ENCODE measurements at regions not wholly inside any gene's neighbourhood (a gene's known extent, or its start where the extent isn't known, plus 50 kb on each side); places are given as distances from the start of the nearest gene placed in this dataset.

DNA sequence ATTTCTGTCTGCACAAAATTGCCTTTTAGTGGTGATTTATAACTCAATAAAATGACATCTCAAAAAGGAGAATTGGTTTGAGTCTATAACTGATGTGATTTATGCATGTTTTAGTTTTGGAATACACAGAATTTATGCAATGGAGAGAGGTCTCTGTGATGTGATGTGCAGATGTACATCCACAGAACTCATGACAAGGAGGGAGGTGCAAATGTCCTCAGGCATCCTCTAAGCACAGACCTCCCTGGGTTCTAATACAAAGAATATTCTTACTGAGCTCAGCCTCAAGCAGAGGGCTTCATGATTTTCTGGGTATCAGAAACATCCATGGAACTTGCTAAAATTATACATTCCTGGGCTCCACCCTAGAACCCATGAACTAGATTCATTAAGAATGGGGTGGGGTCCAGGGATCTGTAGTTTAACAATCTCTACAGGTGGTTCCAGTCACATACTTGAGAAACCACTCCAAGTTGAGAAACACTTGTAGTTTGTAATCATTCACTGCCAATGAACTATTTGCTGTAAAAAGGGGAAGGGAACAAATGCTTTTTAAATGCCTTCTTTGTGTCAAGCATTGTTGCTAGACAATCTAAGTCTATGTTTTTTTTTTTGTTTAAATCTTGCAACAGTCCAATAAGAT is 60.2 kb upstream of the NEDD9 start:
- peak; percentile 61 for DNase-seq (ENCODE audit: low read depth)

DNA sequence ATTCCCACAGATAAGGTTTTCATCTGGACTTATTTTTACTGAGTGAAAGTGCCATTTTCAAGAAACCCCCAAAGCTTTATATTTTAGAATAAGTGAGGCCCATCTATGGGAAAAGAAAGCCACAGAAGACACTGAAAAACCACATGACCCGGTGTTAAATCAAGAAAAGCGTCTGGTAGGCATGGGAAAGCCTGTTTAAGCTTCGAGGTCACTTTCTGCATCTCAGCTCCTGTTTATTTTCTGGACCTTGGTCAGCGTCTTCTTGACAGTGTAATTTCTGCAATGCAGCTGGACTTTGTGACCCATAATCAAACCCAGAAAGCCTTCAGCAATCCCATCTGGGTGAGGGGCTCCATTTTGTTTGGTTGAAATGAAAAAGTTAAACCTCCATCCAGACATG is 59.6 kb upstream of the NEDD9 start:
- H3K4me3 ChIP-seq (ENCODE audit: low read length): no peak overlapping the region
- TF ChIP-seq, protein P1, sequence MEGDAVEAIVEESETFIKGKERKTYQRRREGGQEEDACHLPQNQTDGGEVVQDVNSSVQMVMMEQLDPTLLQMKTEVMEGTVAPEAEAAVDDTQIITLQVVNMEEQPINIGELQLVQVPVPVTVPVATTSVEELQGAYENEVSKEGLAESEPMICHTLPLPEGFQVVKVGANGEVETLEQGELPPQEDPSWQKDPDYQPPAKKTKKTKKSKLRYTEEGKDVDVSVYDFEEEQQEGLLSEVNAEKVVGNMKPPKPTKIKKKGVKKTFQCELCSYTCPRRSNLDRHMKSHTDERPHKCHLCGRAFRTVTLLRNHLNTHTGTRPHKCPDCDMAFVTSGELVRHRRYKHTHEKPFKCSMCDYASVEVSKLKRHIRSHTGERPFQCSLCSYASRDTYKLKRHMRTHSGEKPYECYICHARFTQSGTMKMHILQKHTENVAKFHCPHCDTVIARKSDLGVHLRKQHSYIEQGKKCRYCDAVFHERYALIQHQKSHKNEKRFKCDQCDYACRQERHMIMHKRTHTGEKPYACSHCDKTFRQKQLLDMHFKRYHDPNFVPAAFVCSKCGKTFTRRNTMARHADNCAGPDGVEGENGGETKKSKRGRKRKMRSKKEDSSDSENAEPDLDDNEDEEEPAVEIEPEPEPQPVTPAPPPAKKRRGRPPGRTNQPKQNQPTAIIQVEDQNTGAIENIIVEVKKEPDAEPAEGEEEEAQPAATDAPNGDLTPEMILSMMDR (conservative IDR thresholded peaks at IDR 0.05; ENCODE audit: low read length): no peak
- DNase-seq (ENCODE audit: low read depth): no peak

More for the DNA sequence above, 60.2 kb upstream of the NEDD9 start:
- H3K4me3 ChIP-seq (ENCODE audit: low read length): no peak overlapping the region
- TF ChIP-seq, protein P1 (conservative IDR thresholded peaks at IDR 0.05; ENCODE audit: low read length): no peak

DNA sequence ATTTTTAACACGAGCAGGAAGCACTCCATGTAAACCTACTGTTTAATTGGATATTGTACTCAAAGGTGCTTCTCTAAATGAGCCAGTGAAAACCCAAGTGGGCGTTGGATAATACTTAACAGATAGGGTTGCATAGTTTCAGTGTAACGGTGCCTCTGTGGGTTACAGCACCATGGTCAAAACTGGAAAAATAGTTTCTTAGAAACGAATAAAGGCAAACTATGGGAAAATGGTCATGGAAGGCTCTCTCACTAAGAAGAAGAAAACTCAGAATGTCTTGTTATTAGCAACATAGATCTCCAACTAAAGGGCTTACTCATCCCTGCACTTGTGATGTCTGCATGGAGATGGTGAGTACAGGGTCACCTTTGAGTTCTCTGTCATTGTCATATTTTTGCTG is 59.1 kb upstream of the NEDD9 start:
- H3K4me3 ChIP-seq (ENCODE audit: low read length): no peak overlapping the region
- TF ChIP-seq, protein P1 (conservative IDR thresholded peaks at IDR 0.05; ENCODE audit: low read length): no peak
- DNase-seq (ENCODE audit: low read depth): no peak

DNA sequence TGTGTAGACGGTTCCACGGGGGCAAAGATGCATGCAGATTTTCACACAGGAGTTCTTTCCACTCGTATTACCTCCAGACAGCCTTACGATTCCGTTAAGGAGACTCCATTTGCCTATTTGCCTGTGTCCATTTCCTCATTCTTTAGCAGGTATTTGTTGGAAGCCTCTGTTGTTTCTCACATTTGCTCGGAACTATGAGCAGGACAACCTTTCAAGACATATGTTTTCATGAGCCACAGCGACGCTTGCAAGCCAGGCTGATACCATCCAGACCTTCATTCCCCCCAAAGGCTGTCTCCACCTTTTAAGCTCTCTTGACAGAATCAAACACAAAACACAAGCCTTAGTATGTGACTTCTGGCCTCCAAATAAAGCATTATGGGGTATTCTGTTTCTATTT is 57.6 kb upstream of the NEDD9 start:
- TF ChIP-seq, protein P1 (conservative IDR thresholded peaks at IDR 0.05; ENCODE audit: low read length): no peak
- DNase-seq (ENCODE audit: low read depth): no peak
- no peak overlapping the region for H3K4me3 ChIP-seq (ENCODE audit: low read length)

DNA sequence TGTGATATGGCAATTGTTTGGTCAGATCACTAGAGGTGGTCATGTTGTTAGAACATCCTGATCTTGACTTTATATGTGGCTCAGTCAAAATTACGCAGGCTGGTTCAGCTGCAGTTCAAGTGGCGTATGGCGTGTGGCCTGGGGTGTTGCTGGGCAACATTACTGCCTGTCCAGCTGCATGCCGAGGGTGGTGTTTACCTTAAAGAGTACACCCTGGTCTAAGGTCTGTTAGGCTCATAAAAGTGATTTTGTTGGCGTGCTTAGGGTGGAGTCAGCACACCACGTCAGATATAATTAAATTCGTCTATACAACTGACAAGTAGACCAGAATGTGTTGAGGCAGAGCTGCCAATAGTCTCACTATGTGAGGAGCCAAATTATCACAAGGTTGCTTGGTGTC is 55.6 kb upstream of the NEDD9 start:
- DNase-seq (ENCODE audit: low read depth): no peak
- TF ChIP-seq, protein P1 (conservative IDR thresholded peaks at IDR 0.05; ENCODE audit: low read length): no peak
- no peak overlapping the region for H3K4me3 ChIP-seq (ENCODE audit: low read length)

DNA sequence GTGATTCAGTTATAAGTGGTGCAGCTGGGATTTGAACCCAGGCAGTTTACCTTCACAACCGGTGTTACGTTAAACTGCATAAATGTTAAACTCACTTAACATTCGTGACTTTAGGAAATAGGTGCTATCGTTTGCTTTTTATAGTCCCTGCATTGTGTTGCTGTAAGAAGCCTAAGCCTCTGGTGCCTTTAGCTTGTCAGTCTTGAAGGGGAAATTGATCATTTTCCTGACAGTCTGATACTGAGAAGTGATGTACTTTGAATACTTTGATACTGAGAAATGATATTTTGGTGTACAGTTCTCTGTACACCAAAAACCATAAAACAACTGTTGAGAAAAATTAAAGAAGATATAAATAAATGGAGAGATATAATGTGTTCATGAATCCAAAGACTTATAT is 52.5 kb upstream of the NEDD9 start:
- no peak overlapping the region for H3K4me3 ChIP-seq (ENCODE audit: low read length)
- no peak for DNase-seq (ENCODE audit: low read depth)
- TF ChIP-seq, protein P1 (conservative IDR thresholded peaks at IDR 0.05; ENCODE audit: low read length): no peak

DNA sequence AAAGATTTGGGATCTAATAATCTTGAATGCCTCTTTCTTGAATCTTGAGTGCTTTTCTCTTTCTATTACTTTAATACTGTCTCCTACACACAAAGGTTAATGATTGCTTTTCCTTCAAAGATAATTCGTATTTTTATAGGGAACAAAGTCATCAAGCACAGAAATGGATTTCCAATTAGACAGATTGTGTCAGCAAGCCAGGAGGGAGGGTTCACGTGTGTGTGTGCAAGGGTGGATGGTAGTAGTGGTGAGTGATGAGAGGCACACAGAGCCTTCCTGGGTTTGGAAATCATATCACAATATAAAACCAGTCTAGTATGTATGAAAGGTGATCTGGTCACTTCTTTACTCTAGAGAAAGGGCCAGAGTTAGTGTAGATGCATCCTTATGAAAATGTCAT is 51.2 kb upstream of the NEDD9 start:
- TF ChIP-seq, protein P1 (conservative IDR thresholded peaks at IDR 0.05; ENCODE audit: low read length): no peak
- H3K4me3 ChIP-seq (ENCODE audit: low read length): no peak overlapping the region
- no peak for DNase-seq (ENCODE audit: low read depth)
